Nephron progenitor cell (in vitro differentiated cells): ENCODE measurements at regions not wholly inside any gene's neighbourhood (a gene's known extent, or its start where the extent isn't known, plus 50 kb on each side); places are given as distances from the start of the nearest gene placed in this dataset.
A peak's percentile ranks its signal among the peaks of the same experiment; 100 is the strongest.

ENCODE experiments used
- DNase-seq: peaks from one replicate; pipeline ENCODE4 v3.0.0; 2021
- H3K27ac Mint-ChIP-seq: 2 replicates; pipeline ENCODE4 v1.8.0; 2021; ENCODE audit warnings: mild to moderate bottlenecking, moderate library complexity, mixed read lengths
- H3K27me3 Mint-ChIP-seq: 2 replicates; pipeline ENCODE4 v1.8.0; 2021; ENCODE audit warnings: mild to moderate bottlenecking, low read depth, mixed read lengths; ENCODE audit not compliant: poor library complexity
- H3K36me3 Mint-ChIP-seq: 2 replicates; pipeline ENCODE4 v1.8.0; 2021; ENCODE audit warnings: low read depth, mixed read lengths
- H3K4me1 Mint-ChIP-seq: 2 replicates; pipeline ENCODE4 v1.8.0; 2021; ENCODE audit warnings: mixed read lengths
- H3K4me3 Mint-ChIP-seq: 2 replicates; pipeline ENCODE4 v1.8.0; 2021; ENCODE audit warnings: mild to moderate bottlenecking, moderate library complexity, mixed read lengths
- H3K9me3 Mint-ChIP-seq: 2 replicates; pipeline ENCODE4 v1.8.0; 2021; ENCODE audit warnings: mild to moderate bottlenecking, moderate library complexity, mixed read lengths
- CTCF ChIP-seq: fragments of 200-600 bp; sonication (generic); IDR thresholded peaks from 2 replicates; pipeline ENCODE4 v1.5.0; 2021; ENCODE audit warnings: antibody characterized with exemption

- DNase-seq = no peak
- H3K27ac Mint-ChIP-seq = no peak overlapping the region
Measured at GRCh38 chr16:11461595-11461990, 116.3 kb downstream of the RMI2 start.

GRCh38 chr16:11462036-11462435, 116.8 kb downstream of the RMI2 start:
- Mint-ChIP-seq H3K27ac (no peak overlapping the region), H3K4me3 (no peak overlapping the region), H3K27me3 (peaks cover 8% of the 10 kb centered on the region), H3K36me3 (no peaks in the 10 kb centered on the region), H3K4me1 (peaks cover 5% of the 10 kb centered on the region), H3K9me3 (no peaks in the 10 kb centered on the region)
- no peak for DNase-seq
- no peak for TF ChIP-seq CTCF

More at GRCh38 chr16:11461595-11461990, 116.3 kb downstream of the RMI2 start:
- no peak for TF ChIP-seq CTCF
- no peak overlapping the region for H3K4me3 Mint-ChIP-seq
- no peaks in the 10 kb centered on the region for H3K9me3 Mint-ChIP-seq
- H3K27me3 Mint-ChIP-seq = peaks cover 8% of the 10 kb centered on the region
- no peaks in the 10 kb centered on the region for H3K36me3 Mint-ChIP-seq
- H3K4me1 Mint-ChIP-seq = peaks cover 5% of the 10 kb centered on the region

- no peak for TF ChIP-seq CTCF
- H3K27me3 Mint-ChIP-seq = peaks cover 8% of the 10 kb centered on the region
- no peaks in the 10 kb centered on the region for H3K36me3 Mint-ChIP-seq
- H3K9me3 Mint-ChIP-seq = no peaks in the 10 kb centered on the region
- peak overlapping the region; percentile 68 for H3K27ac Mint-ChIP-seq
- H3K4me3 Mint-ChIP-seq = no peak overlapping the region
- peaks cover 5% of the 10 kb centered on the region for H3K4me1 Mint-ChIP-seq
- DNase-seq = no peak
Measured at GRCh38 chr16:11462861-11463260, 117.6 kb downstream of the RMI2 start.

GRCh38 chr16:11464241-11464640, 119.0 kb downstream of the RMI2 start:
- TF ChIP-seq CTCF = no peak
- Mint-ChIP-seq H3K27me3 (peaks cover 12% of the 10 kb centered on the region), H3K9me3 (no peaks in the 10 kb centered on the region), H3K4me3 (no peak overlapping the region), H3K27ac (no peak overlapping the region), H3K36me3 (no peaks in the 10 kb centered on the region), H3K4me1 (peaks cover 7% of the 10 kb centered on the region)
- no peak for DNase-seq

- no peak for TF ChIP-seq CTCF
- Mint-ChIP-seq H3K27ac (no peak overlapping the region), H3K27me3 (peaks cover 15% of the 10 kb centered on the region), H3K4me3 (no peak overlapping the region), H3K4me1 (peaks cover 11% of the 10 kb centered on the region), H3K9me3 (no peaks in the 10 kb centered on the region), H3K36me3 (no peaks in the 10 kb centered on the region)
- no peak for DNase-seq
Measured at GRCh38 chr16:11465675-11466074, 120.4 kb downstream of the RMI2 start.

- Mint-ChIP-seq H3K4me1 (peaks cover 6% of the 10 kb centered on the region), H3K27ac (peak overlapping the region; percentile 38), H3K4me3 (no peak overlapping the region), H3K36me3 (no peaks in the 10 kb centered on the region), H3K9me3 (no peaks in the 10 kb centered on the region), H3K27me3 (peaks cover 7% of the 10 kb centered on the region)
- TF ChIP-seq CTCF = no peak
- no peak for DNase-seq
Measured at GRCh38 chr16:11470676-11471415, 115.9 kb downstream of the LITAF start.
